Myocyte (in vitro differentiated cells): ENCODE measurements at regions not wholly inside any gene's neighbourhood (a gene's known extent, or its start where the extent isn't known, plus 50 kb on each side); places are given as distances from the start of the nearest gene placed in this dataset.
"Not testable (repeated sequence)": the region's sequence is repeated elsewhere in the genome, so short reads cannot be mapped to it uniquely, and the experiment has no call there.

Experiments used
- DNase-seq: peaks from one replicate; pipeline ENCODE4 v3.0.0-alpha.2; 2012; ENCODE audit warnings: low read depth

DNA sequence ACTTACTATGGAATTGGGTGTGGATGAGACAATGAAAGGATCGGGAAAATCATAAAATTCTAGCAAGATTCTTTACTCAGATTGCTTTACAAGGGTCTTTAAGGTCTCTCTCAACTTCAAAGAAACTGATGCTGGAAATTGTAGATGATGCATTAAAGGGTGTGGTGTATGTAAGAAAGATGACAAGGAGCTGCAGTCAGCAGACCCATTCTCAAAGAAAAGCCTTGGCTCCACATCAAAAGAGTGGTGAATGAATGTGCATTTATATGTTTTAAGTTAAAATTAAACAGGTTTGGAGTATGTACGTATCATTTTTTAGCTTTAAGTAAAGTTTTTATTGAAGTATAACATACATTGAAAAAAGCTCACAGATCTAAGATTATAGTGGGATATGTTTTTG lies 194.5 kb downstream of the C12orf75 start:
- DNase-seq = no peak

DNA sequence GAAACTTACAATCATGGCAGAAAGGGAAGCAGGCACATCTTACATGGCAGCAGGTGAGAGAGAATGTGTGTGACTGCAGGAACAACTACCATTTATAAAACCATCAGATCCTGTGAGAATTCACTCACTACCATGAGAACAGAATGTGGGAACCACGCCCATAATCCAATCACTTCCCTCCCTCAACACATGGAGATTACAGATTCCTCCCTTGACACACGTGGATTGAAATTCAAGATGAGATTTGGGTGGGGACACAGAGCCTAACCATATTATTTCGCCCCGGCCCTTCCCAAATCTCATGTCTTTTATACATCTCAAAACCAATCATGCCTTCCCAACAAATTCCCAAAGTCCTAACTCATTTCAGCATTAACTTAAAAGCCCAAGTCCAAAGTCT lies 203.6 kb downstream of the C12orf75 start:
- no peak for DNase-seq

DNA sequence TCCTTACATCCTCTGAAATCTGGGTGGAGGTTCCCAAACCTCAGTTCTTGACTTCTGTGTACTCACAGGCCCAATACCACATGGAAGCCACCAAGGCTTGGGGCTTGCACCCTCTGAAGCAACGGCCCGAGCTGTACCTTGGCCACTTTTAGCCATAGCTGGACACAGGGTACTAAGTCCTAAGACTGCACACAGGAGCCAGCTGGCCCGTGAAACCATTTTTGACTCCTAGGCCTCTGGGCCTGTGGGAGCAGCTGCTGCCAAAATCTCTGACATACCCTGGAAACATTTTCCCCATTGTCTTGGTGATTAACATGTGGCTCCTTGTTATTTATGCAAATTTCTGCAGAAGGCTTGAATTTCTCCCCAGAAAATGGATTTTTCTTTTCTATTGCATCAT lies 204.5 kb downstream of the C12orf75 start:
- DNase-seq = not testable (repeated sequence)

DNA sequence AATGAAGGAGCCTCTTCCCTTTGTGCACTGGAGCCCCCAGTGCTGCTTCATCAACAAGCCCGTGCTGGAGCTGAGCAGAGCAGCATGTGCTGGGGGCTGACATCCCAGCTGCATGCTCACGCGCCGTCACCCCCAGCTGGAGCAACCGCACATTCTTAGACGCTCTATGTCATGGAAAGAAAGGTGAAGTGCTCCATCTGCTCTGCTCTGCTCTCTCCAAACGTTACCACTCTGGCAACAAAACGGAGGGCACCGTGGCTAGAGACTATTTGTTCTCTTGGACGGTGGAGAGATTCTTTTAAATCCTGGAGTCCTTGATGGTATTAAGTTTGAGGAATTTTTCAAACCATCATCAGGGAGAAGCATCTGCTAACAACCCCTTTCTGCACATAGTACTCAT lies 208.4 kb downstream of the C12orf75 start:
- peak; percentile 88 for DNase-seq

DNA sequence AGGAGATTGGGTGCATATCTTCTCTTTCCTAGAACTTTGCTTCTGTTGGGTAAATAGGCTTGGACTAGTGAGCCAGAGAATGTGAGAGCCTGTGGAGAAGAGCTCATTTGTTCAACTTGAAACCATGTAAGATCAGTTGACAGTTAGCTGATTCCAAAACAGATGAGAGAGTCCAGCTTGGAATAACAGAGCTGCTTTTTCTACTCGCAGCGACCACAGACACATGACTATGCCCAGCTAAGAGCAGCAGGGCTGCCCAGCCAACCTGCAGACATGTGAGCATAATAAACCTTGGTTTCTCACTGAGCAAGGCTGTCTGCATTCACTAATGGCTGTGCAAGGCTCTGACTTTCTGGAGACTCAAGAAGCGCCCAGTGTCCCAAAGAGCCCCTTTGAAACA lies 209.2 kb downstream of the C12orf75 start:
- DNase-seq = peak; percentile 86

DNA sequence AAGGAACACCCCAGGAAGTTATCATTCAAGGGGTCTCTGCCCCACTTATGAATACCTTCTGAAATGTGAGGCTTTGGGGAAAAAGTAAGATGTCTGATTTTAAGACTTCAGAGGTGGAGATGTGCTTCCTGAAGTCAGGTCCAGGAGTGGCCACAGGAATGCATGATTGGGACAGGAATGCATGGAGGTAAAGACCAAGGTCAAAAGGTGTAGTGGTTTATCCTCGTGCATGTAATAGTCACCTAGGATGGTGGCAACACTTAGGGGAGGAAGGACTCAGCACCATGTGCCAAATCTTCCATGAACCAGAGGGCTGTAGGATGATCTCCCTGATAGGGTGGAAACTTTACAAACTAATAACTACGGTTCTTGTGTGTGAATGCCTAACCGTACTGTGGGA lies 217.3 kb downstream of the C12orf75 start:
- no peak for DNase-seq

DNA sequence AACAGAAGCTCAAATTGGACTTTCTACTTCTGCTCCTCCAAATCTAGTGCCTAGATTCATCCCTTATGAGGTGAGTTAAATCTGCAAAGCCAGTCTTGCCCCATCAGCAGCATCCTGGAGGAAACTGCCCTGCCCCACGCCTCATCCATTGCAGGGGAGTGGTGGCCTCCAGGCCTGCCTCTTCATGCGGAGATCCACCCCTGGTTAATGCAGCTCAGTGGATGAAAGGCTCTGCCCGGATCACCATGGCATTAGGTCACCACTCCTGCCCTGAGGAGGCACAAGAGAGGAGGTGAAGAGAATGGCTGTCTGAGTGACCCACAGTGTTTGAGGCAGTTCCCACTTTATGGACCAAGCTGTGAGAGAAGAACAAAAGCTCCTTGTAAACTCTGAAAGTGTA lies 218.1 kb downstream of the C12orf75 start:
- no peak for DNase-seq

DNA sequence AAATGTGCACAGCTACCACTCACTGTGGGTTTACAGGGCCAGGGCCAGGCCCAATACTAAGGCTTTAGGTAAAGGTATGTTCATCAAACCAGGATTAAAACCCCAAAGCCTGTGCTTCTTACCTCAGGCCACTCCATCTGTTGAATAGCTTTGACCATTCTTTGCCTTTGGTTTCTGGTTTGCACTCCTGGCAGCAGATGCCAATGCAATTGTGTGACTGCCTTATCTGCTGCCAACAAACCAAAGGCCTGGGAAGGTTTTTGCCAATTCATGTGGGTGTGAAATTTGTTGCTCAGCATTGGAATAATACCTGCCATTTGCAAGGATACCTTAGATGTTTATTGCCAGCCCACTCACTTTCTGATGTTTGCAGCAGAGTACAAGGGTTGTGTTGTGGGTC lies 221.6 kb downstream of the C12orf75 start:
- peak; percentile 57 for DNase-seq

DNA sequence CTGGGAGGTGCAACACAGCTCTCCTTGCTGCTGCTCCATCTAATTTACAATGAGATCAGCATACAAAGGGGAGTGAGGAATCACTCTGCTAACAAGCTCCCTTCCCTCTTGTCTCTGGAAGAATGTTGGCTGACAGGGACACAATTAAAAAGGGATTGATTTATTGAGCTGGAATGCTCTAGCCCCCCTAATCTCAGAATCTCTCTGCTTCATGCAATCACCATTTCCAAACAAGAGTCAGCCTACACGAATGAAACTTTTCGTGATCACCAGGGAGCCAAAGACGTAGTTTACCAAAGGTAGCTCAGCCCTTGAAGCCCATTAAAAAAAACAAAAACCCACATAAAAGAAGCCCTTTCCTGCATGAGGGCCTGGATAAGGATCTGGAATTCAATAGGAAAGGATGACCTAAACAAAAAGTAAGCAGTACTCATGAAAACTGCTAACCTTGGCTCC lies 223.8 kb downstream of the C12orf75 start:
- DNase-seq = no peak

DNA sequence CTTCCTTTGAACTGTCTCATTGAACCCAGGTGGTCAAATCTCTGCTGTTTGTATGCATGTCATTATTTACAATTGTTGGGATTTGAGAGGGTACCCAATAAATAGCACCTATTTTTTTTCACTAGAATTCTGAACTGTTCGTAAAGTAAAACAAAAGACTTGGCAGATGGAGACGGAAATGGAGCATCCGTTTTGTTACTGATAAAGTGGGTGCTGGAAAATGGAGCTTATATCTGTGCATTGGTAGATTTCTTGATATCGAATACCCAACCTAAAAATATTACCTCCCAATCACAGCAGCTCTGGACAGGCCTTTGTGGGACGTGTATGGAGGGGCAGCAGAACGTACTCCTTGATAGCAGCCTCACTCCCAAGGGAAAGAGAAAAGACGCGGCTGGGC lies 224.4 kb downstream of the C12orf75 start:
- DNase-seq = no peak

DNA sequence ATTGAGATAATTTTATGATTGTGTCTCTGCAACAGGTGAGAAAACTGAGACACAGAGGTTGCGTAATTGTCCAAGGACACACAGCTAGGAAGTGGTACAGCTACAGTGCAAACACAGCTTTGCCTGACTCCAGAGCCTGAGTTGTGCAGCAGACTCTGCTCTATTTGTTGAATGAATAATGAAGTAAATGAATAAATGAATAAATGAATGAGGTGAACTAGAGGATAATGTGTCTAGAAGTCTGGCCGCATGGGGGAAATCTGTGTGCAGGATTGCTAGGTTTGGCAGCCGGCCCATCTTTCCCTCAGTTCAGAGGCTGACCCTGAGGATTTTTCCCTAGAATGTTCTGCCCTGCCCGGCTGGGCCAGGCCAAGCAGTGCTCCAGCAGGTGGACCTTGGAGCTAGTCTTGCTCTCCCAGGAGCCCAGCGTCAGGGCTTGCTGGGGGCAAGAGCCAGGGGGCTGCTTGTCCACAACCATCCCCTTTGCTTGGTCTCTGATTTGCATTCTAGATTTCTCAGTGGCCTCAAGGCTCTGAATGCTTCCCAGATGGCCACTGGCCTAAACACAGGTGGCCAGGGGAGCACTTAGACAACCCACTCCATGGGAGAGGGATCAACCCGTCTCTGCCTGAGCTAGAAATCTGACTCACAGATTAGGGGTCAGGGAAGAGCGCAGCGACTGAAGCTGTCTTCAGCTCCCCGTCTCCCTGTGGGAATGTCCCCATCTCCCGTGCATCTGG lies 225.2 kb downstream of the C12orf75 start:
- DNase-seq = no peak

DNA sequence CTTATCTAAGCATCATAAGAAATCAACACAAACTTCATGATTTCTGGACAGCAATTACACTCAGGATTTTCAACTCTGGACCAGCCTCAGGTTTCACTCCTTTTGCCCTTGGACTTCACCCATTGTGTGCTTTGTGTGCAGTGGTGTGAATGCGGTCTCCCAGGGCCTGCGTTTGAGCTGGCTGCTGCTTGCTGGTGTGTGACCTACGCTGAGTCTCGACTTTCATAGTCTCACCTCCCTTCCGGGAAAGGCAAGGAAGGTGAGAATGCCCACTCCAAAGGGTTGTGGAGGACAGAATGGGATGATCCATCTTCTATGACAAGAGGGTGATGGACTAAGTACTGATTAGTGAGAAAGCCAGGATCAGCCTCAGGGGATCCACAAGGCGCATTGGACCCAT lies 228.8 kb downstream of the C12orf75 start:
- no peak for DNase-seq

DNA sequence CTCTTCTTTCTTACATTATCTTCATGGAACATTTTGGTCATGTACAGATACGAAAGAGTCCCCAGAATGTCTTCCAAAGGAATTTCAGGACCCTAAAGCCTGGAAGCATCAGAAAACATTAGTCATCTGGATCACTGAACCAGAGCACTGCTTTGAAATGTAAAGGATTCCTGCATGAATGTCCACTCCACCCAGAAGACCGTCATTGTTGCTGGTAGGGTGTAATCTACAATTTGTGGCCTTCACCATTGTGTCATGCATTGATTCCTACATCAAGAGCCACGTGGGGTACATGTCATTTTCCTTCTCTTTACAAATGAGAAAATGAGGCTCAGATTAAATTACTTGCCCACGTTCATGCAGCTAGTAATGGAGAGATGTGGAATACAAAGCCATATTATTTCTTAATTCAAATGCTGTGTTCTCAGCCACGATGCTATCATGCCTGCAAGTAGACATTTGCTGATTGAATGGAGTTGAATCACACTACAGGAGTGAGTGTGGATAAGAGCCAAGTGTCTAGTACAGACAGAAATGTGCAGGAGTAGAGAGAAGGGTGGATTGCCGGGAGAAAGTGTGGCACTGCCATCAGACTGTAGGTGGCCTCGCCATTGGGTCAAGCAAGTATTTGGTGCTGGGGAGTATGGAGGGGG lies 231.2 kb downstream of the C12orf75 start:
- no peak for DNase-seq

DNA sequence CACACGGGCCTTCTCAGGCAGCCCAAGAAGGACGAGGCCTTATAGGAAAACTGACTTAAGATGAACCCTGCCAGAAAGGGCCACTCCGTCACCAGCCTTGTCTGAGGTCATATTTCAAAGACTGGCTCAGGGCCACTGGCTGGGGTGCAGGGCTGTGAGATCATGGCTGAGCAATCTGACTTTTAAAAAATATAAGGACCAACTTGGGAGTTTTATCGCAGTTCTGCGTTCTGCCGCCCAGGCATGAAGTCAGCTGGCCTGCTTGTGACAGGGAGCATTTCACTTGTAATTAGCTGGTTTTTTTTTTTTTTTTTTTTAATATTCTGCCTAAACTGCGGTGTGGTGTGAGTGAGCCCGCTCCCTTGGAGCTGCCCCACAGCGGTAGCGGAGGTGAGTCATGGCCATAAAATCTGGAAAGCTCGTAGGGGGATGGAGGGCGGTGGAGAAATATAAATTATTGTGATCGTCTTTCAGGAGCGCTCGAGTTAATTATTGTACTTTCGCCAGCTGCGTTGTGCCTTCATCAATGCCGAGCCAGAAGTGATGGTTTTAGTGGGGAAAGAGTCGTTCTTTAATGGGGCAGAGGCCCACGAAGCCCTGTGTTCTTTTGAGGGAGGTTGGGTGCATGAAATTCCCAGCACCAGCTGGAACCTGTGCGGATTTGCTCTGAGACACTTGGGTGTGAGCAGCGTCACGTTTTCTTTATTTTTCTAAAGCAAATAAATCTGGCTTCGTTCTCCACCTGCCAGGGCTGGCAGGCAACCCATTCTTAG lies 231.9 kb downstream of the C12orf75 start:
- peak; percentile 91 for DNase-seq

DNA sequence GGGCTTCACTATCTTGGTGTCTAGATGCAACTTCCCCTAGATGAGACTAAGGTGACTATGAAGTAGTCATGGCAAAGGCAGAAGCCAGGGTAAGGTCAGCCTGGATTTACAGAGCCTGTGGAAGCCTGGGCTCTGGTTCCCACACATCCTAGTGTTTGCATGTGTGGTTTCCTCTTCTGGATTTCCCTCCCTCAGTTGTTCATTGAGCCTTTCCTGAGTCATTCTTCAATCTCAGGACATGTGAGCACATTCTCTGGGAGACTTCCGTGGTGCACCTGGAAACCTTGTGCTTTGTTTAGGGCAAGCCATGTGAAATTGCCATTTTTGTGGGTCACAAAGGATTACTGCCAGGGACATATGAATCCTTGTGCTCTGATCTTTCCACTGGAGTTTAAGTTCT lies 236.6 kb downstream of the C12orf75 start:
- DNase-seq = no peak

DNA sequence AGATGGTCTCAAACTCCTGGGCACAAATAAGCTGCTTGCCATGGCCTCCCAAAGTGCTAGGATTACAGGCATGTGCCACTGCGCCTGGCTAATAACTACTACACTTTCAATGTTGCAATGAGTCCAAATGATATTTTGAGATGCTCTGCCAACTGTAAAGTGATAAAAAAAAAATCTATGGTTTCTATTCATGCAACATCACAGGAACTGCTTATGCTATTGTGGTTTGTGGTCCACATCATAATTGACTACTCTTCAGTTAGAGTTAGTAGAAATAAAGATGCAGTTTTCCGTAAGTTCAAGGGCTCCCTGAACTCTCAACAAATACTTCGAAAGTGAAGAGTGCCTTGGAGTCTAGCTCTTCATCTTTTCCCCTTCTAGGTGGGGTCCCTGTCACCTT lies 239.4 kb downstream of the C12orf75 start:
- DNase-seq = no peak

DNA sequence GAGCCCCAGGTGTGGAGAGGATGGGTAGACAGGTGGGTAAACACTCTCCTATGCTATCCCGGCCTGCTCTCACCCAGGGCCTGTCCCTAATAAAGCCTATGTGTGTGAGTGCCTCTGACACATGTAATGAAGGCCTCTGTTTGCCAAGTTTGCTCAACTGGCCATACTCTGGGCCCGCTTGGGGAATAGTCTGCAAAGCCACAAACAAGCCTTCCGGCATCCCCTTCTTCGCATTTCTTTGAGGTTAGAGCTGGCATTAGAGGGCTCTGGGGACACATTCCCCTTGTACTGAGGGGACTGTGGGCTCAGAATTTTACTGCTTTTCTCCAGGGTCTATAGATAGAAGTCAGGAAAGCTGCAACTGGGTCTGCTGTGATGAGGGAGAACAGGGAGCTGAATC lies 240.5 kb downstream of the C12orf75 start:
- DNase-seq = peak; percentile 42

DNA sequence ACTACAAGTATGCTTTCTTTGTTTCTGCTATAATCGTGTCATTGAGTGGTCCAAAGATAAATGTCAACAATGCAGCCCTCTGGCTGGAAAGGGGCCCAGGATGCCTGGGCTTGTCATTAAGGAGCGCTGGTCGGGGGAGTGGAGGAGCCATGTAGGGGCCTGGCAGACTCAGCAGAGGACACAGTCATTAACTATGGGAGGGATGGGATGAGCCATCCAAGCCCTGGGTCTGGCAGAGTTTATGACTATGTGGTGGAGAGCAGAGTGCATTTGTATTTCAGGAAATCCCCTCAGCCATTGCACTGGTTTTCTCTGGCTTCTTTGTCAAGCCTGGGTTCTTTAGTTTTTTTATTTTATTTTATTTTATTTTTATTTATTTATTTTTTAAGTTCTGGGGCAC lies 243.1 kb downstream of the C12orf75 start:
- DNase-seq = peak; percentile 34

DNA sequence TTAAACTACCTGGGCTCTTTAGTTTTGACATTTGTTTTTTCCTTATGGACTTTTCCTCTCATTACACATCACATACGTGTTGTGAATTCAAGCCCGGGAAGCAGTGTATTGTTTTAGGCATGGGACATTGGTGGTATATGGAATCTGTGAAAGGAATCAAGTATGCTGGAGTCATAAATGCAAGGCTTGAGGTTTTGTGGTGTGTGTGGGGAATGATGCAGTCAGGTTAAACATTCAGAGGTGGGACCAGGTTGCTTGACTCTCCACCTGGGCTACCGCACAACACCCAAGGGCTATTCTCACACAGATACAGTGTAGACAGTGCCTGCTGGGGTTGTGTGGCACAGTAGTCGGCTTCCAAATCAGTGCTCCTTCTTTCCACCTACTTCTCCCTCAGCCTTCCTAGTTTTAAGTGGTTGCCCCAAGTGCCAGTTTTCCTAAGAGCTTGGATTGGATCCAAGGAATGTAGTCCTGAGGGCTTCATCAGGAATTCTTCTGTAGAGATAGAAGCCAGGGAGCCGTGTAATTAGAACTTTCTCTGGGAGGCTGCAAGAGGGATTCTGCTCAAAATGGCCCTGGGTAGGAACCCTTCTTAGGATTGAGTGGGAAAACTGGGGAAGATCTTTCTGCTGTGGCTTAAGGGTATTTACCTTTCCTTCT lies 243.7 kb downstream of the C12orf75 start:
- peak; percentile 46 for DNase-seq

DNA sequence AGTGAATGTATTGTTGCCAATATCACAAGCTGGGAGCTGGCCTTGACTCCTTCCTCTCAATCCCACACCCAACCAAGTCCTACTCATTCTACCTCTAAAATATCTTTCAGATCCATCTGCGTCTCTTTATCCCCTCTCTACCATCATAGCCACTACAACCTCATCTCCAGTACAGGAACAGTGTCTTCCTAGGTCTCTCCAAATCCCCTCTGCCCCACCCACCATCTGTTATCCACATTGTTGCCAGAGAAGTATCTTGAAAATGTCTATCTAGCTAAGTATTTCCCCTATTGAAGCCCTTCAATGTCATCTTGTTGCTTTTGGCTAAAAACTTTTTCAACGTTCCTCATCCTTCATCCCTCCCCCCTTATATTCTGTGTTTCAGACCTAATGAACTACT lies 244.7 kb downstream of the C12orf75 start:
- DNase-seq = no peak

DNA sequence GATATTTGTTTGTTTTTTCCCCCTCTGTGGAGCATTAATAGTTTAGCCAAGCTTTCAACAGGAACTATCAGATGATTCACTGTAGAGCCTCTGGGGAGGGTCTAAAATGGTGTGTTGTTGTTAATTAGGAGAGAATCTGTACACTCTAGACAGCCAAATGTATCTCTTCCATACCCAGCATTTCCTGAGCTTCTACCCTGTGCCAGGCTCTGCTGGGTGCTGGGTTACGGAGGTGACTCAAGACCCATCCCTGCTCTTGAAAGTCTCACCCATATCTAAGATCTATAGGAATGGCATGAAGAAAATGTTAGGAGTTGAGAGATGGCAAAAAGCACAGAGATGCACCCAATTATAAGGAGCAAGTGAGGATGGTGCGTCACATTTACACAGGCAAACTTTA lies 245.8 kb downstream of the C12orf75 start:
- no peak for DNase-seq
